GM23338 (cell line): ENCODE measurements at regions not wholly inside any gene's neighbourhood (a gene's known extent, or its start where the extent isn't known, plus 50 kb on each side); places are given as distances from the start of the nearest gene placed in this dataset.

Experiments used
- ATAC-seq: fragments of 200-7000 bp; cut with Tn5 transposase; 3 replicates; pipeline ENCODE4 v1.9.1; 2020
- DNase-seq: peaks from one replicate; pipeline ENCODE4 v3.0.0-alpha.2; 2015; ENCODE audit warnings: low spot score
- H2AFZ ChIP-seq: fragments of 200-600 bp; sonication (generic); 2 replicates; pipeline ENCODE4 v1.8.0; 2016; ENCODE audit warnings: antibody characterized with exemption, mild to moderate bottlenecking, moderate library complexity
- H3F3A ChIP-seq: fragments of 200-600 bp; sonication (generic); replicated peaks from 2 replicates; pipeline ENCODE4 v1.8.0; 2017; ENCODE audit warnings: antibody characterized with exemption, mixed run types, low read depth
- H3K27ac ChIP-seq: fragments of 200-600 bp; sonication (generic); 2 replicates; pipeline ENCODE4 v1.6.1; 2016; ENCODE audit warnings: low read depth
- H3K27me3 ChIP-seq: fragments of 200-600 bp; sonication (generic); 2 replicates; pipeline ENCODE4 v1.8.0; 2016; ENCODE audit warnings: mild to moderate bottlenecking, mixed run types, moderate library complexity; ENCODE audit not compliant: insufficient read depth
- H3K36me3 ChIP-seq: fragments of 200-600 bp; sonication (generic); 2 replicates; pipeline ENCODE4 v1.8.0; 2016; ENCODE audit warnings: mild to moderate bottlenecking; ENCODE audit not compliant: insufficient read depth
- H3K4me1 ChIP-seq: fragments of 200-600 bp; sonication (generic); 2 replicates; pipeline ENCODE4 v1.8.0; 2016; ENCODE audit warnings: mild to moderate bottlenecking, moderate library complexity; ENCODE audit not compliant: insufficient read depth
- H3K4me2 ChIP-seq: fragments of 200-600 bp; sonication (generic); 2 replicates; pipeline ENCODE4 v1.7.1; 2017; ENCODE audit warnings: mixed run types
- H3K4me3 ChIP-seq: fragments of 200-600 bp; sonication (generic); 2 replicates; pipeline ENCODE4 v1.6.1; 2016; ENCODE audit warnings: mixed run types
- H3K79me2 ChIP-seq: fragments of 200-600 bp; sonication (generic); replicated peaks from 2 replicates; pipeline ENCODE4 v1.8.0; 2017; ENCODE audit warnings: mild to moderate bottlenecking; ENCODE audit not compliant: insufficient read depth
- H3K9me2 ChIP-seq: fragments of 200-600 bp; sonication (generic); 2 replicates; pipeline ENCODE4 v1.8.0; 2017; ENCODE audit not compliant: insufficient read depth
- H4K20me1 ChIP-seq: fragments of 200-600 bp; sonication (generic); replicated peaks from 2 replicates; pipeline ENCODE4 v1.8.0; 2017; ENCODE audit warnings: mild to moderate bottlenecking; ENCODE audit not compliant: insufficient read depth
- H3K27ac Mint-ChIP-seq: 2 replicates; pipeline ENCODE4 v1.8.0; 2020; ENCODE audit warnings: inconsistent platforms, mild to moderate bottlenecking, moderate library complexity, mixed read lengths
- H3K27me3 Mint-ChIP-seq: 3 replicates; pipeline ENCODE4 v1.8.0; 2022; ENCODE audit warnings: low read depth, mild to moderate bottlenecking, moderate library complexity, mixed read lengths, inconsistent platforms; ENCODE audit not compliant: insufficient read depth, poor library complexity
- H3K36me3 Mint-ChIP-seq: 3 replicates; pipeline ENCODE4 v1.8.0; 2021; ENCODE audit warnings: low read depth, mild to moderate bottlenecking, inconsistent platforms, moderate library complexity, mixed read lengths
- H3K4me1 Mint-ChIP-seq: 3 replicates; pipeline ENCODE4 v1.8.0; 2020; ENCODE audit warnings: mild to moderate bottlenecking, inconsistent platforms, mixed read lengths
- H3K4me3 Mint-ChIP-seq: 3 replicates; pipeline ENCODE4 v1.8.0; 2021; ENCODE audit warnings: moderate library complexity, mild to moderate bottlenecking, inconsistent platforms, mixed read lengths
- H3K9me3 Mint-ChIP-seq: 3 replicates; pipeline ENCODE4 v1.8.0; 2020; ENCODE audit warnings: moderate library complexity, mild to moderate bottlenecking, inconsistent platforms, mixed read lengths
- CREB1 ChIP-seq: fragments of 250-450 bp; sonication (Bioruptor Pico); IDR thresholded peaks from 2 replicates; pipeline ENCODE4 v1.5.0; 2020; ENCODE audit warnings: low read depth, mild to moderate bottlenecking, moderate library complexity
- EZH2 ChIP-seq: fragments of 200-600 bp; sonication (generic); IDR thresholded peaks from one replicate; pipeline ENCODE4 v1.8.0; 2017; ENCODE audit warnings: antibody characterized with exemption, mild to moderate bottlenecking, low read depth; ENCODE audit not compliant: unreplicated experiment
- EZH2phosphoT487 ChIP-seq: fragments of 200-600 bp; sonication (generic); IDR thresholded peaks from one replicate; pipeline ENCODE4 v1.8.1; 2018; ENCODE audit warnings: antibody characterized with exemption; ENCODE audit not compliant: unreplicated experiment
- JUNB ChIP-seq: IDR thresholded peaks from one replicate; pipeline ENCODE4 v1.6.1; 2016; ENCODE audit warnings: antibody characterized with exemption; ENCODE audit not compliant: unreplicated experiment
- NANOG ChIP-seq: IDR thresholded peaks from 2 replicates; pipeline ENCODE4 v1.6.1; 2016; ENCODE audit warnings: antibody characterized with exemption, borderline replicate concordance
- POLR2AphosphoS5 ChIP-seq: IDR thresholded peaks from 2 replicates; pipeline ENCODE4 v1.6.1; 2016; ENCODE audit warnings: antibody characterized with exemption, low read depth
- STAT1 ChIP-seq: IDR thresholded peaks from one replicate; pipeline ENCODE4 v1.6.1; 2016; ENCODE audit warnings: antibody characterized with exemption; ENCODE audit not compliant: unreplicated experiment
- ZNF114 ChIP-seq: fragments of 250-450 bp; sonication (Bioruptor Pico); IDR thresholded peaks from 2 replicates; pipeline ENCODE4 v1.5.0; 2020; ENCODE audit warnings: mild to moderate bottlenecking, moderate library complexity
- ZNF331 ChIP-seq: fragments of 250-450 bp; sonication (Bioruptor Pico); IDR thresholded peaks from 2 replicates; pipeline ENCODE4 v1.5.0; 2020; ENCODE audit warnings: low read depth, mild to moderate bottlenecking, moderate library complexity
- TF ChIP-seq, protein P1 (sequence below), 2 experiments: fragments of 200-600 bp in 1 of 2; sonication (generic) in 1 of 2; conservative IDR thresholded peaks; 2 replicates each; pipeline versions ENCODE4 v1.5.1 to v1.6.1; 2016 to 2017; ENCODE audit warnings: antibody characterized with exemption in 2 of 2, low read depth in 2 of 2, mild to moderate bottlenecking in 2 of 2, moderate library complexity in 1 of 2
- TF ChIP-seq, protein P2 (sequence below): IDR thresholded peaks from 2 replicates; pipeline ENCODE4 v1.6.1; 2016; ENCODE audit warnings: antibody characterized with exemption
- TF ChIP-seq, protein P3 (sequence below): IDR thresholded peaks from one replicate; pipeline ENCODE4 v1.6.1; 2018; ENCODE audit warnings: antibody characterized with exemption; ENCODE audit not compliant: unreplicated experiment

DNA sequence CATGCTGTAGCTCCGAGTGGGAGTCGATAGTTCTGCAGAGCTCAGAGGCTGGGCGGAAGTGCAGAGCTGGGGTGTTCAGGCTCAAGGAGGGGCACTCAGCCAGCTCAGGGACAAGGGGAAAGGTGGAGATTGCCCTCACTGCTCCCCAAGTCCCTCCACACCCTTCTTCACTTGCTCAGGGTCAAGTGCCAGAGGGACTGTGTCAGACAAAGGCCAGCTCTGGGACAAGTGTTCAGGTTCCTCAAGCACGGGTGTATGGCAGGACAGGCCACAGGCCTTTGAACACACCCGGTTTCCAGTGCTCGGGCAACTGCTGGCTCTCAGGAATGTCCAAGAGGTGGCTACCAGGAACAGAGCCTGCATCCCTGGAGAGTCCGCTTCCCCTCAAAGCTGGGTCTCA is 293.0 kb upstream of the PODXL start:
- TF ChIP-seq EZH2phosphoT487 = no peak
- no peak for TF ChIP-seq STAT1
- TF ChIP-seq POLR2AphosphoS5 = no peak
- TF ChIP-seq, protein P1, sequence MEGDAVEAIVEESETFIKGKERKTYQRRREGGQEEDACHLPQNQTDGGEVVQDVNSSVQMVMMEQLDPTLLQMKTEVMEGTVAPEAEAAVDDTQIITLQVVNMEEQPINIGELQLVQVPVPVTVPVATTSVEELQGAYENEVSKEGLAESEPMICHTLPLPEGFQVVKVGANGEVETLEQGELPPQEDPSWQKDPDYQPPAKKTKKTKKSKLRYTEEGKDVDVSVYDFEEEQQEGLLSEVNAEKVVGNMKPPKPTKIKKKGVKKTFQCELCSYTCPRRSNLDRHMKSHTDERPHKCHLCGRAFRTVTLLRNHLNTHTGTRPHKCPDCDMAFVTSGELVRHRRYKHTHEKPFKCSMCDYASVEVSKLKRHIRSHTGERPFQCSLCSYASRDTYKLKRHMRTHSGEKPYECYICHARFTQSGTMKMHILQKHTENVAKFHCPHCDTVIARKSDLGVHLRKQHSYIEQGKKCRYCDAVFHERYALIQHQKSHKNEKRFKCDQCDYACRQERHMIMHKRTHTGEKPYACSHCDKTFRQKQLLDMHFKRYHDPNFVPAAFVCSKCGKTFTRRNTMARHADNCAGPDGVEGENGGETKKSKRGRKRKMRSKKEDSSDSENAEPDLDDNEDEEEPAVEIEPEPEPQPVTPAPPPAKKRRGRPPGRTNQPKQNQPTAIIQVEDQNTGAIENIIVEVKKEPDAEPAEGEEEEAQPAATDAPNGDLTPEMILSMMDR (conservative IDR thresholded peaks at IDR 0.05; ENCODE audit: low read depth in 2 of 2) = no peak
- TF ChIP-seq, protein P2, sequence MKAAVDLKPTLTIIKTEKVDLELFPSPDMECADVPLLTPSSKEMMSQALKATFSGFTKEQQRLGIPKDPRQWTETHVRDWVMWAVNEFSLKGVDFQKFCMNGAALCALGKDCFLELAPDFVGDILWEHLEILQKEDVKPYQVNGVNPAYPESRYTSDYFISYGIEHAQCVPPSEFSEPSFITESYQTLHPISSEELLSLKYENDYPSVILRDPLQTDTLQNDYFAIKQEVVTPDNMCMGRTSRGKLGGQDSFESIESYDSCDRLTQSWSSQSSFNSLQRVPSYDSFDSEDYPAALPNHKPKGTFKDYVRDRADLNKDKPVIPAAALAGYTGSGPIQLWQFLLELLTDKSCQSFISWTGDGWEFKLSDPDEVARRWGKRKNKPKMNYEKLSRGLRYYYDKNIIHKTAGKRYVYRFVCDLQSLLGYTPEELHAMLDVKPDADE = no peak
- TF ChIP-seq CREB1 (CRISPR knock-in tag) = no peak
- no peak for TF ChIP-seq ZNF114 (CRISPR knock-in tag)
- TF ChIP-seq ZNF331 = no peak
- TF ChIP-seq, protein P3, sequence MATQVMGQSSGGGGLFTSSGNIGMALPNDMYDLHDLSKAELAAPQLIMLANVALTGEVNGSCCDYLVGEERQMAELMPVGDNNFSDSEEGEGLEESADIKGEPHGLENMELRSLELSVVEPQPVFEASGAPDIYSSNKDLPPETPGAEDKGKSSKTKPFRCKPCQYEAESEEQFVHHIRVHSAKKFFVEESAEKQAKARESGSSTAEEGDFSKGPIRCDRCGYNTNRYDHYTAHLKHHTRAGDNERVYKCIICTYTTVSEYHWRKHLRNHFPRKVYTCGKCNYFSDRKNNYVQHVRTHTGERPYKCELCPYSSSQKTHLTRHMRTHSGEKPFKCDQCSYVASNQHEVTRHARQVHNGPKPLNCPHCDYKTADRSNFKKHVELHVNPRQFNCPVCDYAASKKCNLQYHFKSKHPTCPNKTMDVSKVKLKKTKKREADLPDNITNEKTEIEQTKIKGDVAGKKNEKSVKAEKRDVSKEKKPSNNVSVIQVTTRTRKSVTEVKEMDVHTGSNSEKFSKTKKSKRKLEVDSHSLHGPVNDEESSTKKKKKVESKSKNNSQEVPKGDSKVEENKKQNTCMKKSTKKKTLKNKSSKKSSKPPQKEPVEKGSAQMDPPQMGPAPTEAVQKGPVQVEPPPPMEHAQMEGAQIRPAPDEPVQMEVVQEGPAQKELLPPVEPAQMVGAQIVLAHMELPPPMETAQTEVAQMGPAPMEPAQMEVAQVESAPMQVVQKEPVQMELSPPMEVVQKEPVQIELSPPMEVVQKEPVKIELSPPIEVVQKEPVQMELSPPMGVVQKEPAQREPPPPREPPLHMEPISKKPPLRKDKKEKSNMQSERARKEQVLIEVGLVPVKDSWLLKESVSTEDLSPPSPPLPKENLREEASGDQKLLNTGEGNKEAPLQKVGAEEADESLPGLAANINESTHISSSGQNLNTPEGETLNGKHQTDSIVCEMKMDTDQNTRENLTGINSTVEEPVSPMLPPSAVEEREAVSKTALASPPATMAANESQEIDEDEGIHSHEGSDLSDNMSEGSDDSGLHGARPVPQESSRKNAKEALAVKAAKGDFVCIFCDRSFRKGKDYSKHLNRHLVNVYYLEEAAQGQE = no peak

DNA sequence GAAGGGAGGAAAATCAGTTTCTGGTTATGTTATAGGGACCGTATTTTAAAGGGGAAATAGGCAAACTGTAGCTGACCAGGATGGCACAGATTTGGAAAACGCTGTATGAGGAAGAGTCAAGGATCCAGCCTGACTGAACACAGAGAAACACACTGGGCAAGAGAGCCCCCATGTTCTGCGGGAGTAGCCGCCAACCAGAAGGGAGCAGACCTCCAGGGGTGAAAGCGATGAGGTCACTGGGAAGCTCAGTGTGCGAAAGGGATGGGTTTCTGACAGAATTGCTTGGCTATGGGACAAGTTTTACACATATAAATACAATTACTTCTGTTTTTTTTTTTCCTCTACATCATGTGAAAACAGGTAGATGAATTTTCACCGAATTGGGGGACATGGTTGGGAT is 291.6 kb upstream of the PODXL start:
- Histone ChIP-seq H3K36me3 (no peaks in the 10 kb centered on the region), H3K4me2 (no peak overlapping the region), H3F3A (no peaks in the 10 kb centered on the region), H2AFZ (no peak overlapping the region), H4K20me1 (no peaks in the 10 kb centered on the region), H3K4me1 (no peaks in the 10 kb centered on the region), H3K4me3 (no peak overlapping the region), H3K79me2 (no peaks in the 10 kb centered on the region), H3K27ac (no peak overlapping the region), H3K27me3 (no peaks in the 10 kb centered on the region), H3K9me2 (no peaks in the 10 kb centered on the region)
- Mint-ChIP-seq H3K27me3 (peaks cover under 1% of the 10 kb centered on the region), H3K27ac (no peak overlapping the region), H3K4me1 (no peaks in the 10 kb centered on the region; the same call in 2 of the 3 replicates), H3K9me3 (peaks cover 3% of the 10 kb centered on the region; the same call in 2 of the 3 replicates), H3K4me3 (no peak overlapping the region), H3K36me3 (no peaks in the 10 kb centered on the region)
- no peak for ATAC-seq
- no peak for DNase-seq
- TF ChIP-seq CREB1 (CRISPR knock-in tag) (no peak), NANOG (no peak), ZNF114 (CRISPR knock-in tag) (no peak), POLR2AphosphoS5 (no peak), STAT1 (no peak), EZH2 (no peak), JUNB (no peak), ZNF331 (no peak)
- TF ChIP-seq, protein P1 (conservative IDR thresholded peaks at IDR 0.05; ENCODE audit: low read depth in 2 of 2) = no peak
- TF ChIP-seq, protein P2 = no peak

More for the DNA sequence above, 293.0 kb upstream of the PODXL start:
- no peaks in the 10 kb centered on the region for H3K27me3 Mint-ChIP-seq
- no peak overlapping the region for H3K4me3 Mint-ChIP-seq
- Histone ChIP-seq H3K4me2 (no peak overlapping the region), H4K20me1 (no peaks in the 10 kb centered on the region), H3K79me2 (no peaks in the 10 kb centered on the region), H3K9me2 (no peaks in the 10 kb centered on the region), H2AFZ (no peak overlapping the region), H3K27me3 (no peaks in the 10 kb centered on the region), H3K27ac (no peak overlapping the region), H3K4me1 (no peaks in the 10 kb centered on the region), H3F3A (no peaks in the 10 kb centered on the region), H3K36me3 (no peaks in the 10 kb centered on the region), H3K4me3 (no peak overlapping the region)
- DNase-seq (no peak), ATAC-seq (no peak)
- H3K36me3 Mint-ChIP-seq = peaks cover 3% of the 10 kb centered on the region; the same call in 2 of the 3 replicates
- H3K27ac Mint-ChIP-seq = no peak overlapping the region
- H3K9me3 Mint-ChIP-seq = peaks cover 17% of the 10 kb centered on the region
- no peaks in the 10 kb centered on the region; the same call in 2 of the 3 replicates for H3K4me1 Mint-ChIP-seq
